OCI-LY3 (cell line): ENCODE measurements at regions not wholly inside any gene's neighbourhood (a gene's known extent, or its start where the extent isn't known, plus 50 kb on each side); places are given as distances from the start of the nearest gene placed in this dataset.

ENCODE experiments used
- CTCF ChIP-seq: fragments of 200-600, 300-600 bp; sonication (generic); IDR thresholded peaks from 2 replicates; pipeline ENCODE4 v1.5.1; 2014; ENCODE audit warnings: antibody characterized with exemption, low read length, low read depth
- EZH2phosphoT487 ChIP-seq: fragments of 200-600 bp; shearing (Covaris generic); IDR thresholded peaks from 2 replicates; pipeline ENCODE4 v1.6.1; 2018; ENCODE audit warnings: antibody characterized with exemption, mixed run types, low read depth

- TF ChIP-seq CTCF (no peak), EZH2phosphoT487 (no peak)
These were observed 167.5 kb upstream of the TMTC4 start for GRCh38 chr13:100842136-100842535.
